ENCODE measurements at regions not wholly inside any gene's neighbourhood (a gene's known extent, or its start where the extent isn't known, plus 50 kb on each side); places are given as distances from the start of the nearest gene placed in this dataset.

GRCh38 chr14:65282896-65283253, 129.7 kb upstream of the FUT8 start:
- TF ChIP-seq CTCF (IDR thresholded peaks at IDR 0.05): no peak
- TF ChIP-seq EP300 (IDR thresholded peaks at IDR 0.05): no peak
- no peak for TF ChIP-seq POLR2A (IDR thresholded peaks at IDR 0.05)
